ENCODE measurements at regions not wholly inside any gene's neighbourhood (a gene's known extent, or its start where the extent isn't known, plus 50 kb on each side); places are given as distances from the start of the nearest gene placed in this dataset.
A peak's percentile ranks its signal among the peaks of the same experiment; 100 is the strongest.

DNA sequence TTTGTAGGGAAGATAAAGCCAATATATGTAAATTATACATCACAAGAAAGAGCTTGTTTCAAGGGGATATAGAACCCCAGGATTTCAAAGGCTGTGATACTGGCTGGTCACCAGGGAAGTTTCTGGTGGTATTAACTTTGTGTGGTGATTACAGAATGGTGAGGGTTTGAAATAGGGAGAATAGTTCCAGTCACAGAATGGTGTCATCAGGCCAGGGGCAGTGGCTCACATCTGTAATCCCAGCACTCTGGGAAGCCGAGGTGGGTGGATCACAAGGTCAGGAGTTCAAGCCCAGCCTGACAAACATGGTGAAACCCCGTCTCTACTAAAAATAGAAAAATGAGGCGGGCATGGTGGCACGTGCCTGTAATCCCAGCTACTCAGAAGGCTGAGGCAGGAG is 183.8 kb upstream of the XYLT1 start:
- ATAC-seq (ENCODE audit: low read depth in 2 of 2) (no peak), DNase-seq (no peak)
- Mint-ChIP-seq H3K9me3 (peaks cover 0 to 2% (median 0%) of the 10 kb centered on the region in 7 donors), H3K27ac (no peak overlapping the region), H3K4me3 (peak overlapping the region in 1 of 4 donors; percentile 81), H3K4me1 (peaks cover 0 to 5% (median 0%) of the 10 kb centered on the region in 4 donors), H3K36me3 (no peaks in the 10 kb centered on the region), H3K27me3 (peaks cover 27% of the 10 kb centered on the region)
- H3K27ac ChIP-seq (ENCODE audit: insufficient read depth, low read length, poor library complexity, severe bottlenecking) = no peak overlapping the region
- H3K27me3 ChIP-seq (ENCODE audit: control insufficient read depth, insufficient read depth, low read length) = peaks cover 3% of the 10 kb centered on the region
- no peak overlapping the region for H3K4me3 ChIP-seq (ENCODE audit: low read depth, low read length)
- H3K4me1 ChIP-seq (ENCODE audit: control insufficient read depth, insufficient read depth, low read length, poor library complexity, severe bottlenecking) = no peaks in the 10 kb centered on the region
- no peaks in the 10 kb centered on the region for H3K9me3 ChIP-seq (ENCODE audit: control insufficient read depth in 2 of 2, low read length in 2 of 2)
- no peaks in the 10 kb centered on the region for H3K36me3 ChIP-seq (ENCODE audit: control insufficient read depth, insufficient read depth, low read length)

DNA sequence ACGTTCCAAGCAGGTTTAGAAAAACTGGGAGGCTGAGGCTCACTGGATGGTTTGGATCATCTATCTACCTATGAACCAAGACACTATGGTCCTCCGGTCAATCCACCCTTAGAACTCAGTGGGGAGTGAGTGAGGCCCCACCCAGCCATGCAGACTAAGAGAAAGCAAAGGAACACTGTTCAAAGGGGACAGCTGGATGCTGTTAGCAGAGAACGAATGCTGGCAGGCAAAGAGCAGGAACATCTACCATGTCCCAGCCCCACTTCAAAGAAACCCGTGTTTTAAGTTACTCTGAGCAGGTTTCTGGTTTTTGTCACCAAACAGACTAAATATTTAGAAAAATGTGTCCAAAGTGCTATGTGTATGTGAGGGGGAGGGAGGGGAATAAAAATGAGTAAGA is 183.4 kb upstream of the XYLT1 start:
- ATAC-seq (ENCODE audit: low read depth in 2 of 2) = no peak
- Histone ChIP-seq H3K27ac (ENCODE audit: insufficient read depth, low read length, poor library complexity, severe bottlenecking) (no peak overlapping the region), H3K9me3 (ENCODE audit: control insufficient read depth in 2 of 2, low read length in 2 of 2) (no peaks in the 10 kb centered on the region), H3K27me3 (ENCODE audit: control insufficient read depth, insufficient read depth, low read length) (peaks cover 3% of the 10 kb centered on the region), H3K36me3 (ENCODE audit: control insufficient read depth, insufficient read depth, low read length) (no peaks in the 10 kb centered on the region), H3K4me1 (ENCODE audit: control insufficient read depth, insufficient read depth, low read length, poor library complexity, severe bottlenecking) (no peaks in the 10 kb centered on the region), H3K4me3 (ENCODE audit: low read depth, low read length) (no peak overlapping the region)
- no peak overlapping the region for H3K27ac Mint-ChIP-seq
- peaks cover 0 to 2% (median 0%) of the 10 kb centered on the region in 7 donors for H3K9me3 Mint-ChIP-seq
- H3K36me3 Mint-ChIP-seq = no peaks in the 10 kb centered on the region
- peaks cover 27% of the 10 kb centered on the region for H3K27me3 Mint-ChIP-seq
- no peak for DNase-seq
- no peak overlapping the region for H3K4me3 Mint-ChIP-seq
- peaks cover 0 to 5% (median 0%) of the 10 kb centered on the region in 4 donors for H3K4me1 Mint-ChIP-seq

DNA sequence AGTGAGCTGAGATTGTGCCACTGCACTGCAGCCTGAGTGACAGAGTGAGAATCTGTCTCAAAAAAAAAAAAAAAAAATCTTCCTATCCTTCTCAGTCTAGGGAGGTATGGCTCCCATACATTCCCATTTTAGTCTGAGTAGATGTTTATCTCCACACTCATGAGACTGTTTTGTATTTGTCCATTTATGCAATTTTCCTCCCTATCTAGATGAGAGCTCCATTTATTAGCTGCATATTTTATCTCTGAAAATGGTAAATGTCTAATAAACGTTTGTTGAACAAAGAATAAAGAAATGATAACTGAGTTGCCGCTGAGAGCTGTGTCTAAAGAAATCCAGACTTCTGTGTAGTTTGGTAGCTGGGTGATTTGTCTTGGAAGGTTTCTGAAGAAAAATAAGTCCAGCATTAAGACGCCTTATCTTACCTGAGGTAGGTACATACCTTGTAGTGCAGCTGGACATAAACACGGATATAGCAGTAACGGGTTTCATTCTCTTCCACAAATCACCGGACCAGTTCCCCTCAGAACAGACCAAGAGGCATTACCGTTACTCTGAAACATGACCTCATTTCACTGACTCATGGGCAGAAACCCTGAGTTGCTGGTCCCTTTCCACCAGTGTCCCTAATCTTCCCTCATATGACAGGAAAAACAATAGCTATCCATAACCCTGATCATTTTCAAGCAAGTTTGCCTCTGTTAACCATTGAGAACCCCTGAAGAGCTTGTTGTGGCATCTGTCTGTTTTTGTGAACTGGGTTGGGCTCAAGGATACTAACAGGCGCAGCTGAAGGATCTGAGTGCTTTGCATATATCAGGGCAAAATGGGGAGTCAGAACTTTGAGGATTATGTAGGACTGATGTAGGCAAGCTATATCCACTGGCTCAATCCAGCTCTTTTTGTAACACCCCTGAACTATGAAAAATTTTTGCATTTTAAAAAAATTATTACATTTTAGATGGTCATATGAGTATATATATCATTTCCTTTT is 177.4 kb upstream of the XYLT1 start:
- no peaks in the 10 kb centered on the region for H3K4me1 ChIP-seq (ENCODE audit: control insufficient read depth, insufficient read depth, low read length, poor library complexity, severe bottlenecking)
- Mint-ChIP-seq H3K36me3 (no peaks in the 10 kb centered on the region), H3K9me3 (peaks cover 0 to 9% (median 2%) of the 10 kb centered on the region in 7 donors), H3K27ac (no peak overlapping the region), H3K4me1 (no peaks in the 10 kb centered on the region), H3K4me3 (no peak overlapping the region), H3K27me3 (peaks cover 16% of the 10 kb centered on the region)
- no peaks in the 10 kb centered on the region for H3K9me3 ChIP-seq (ENCODE audit: control insufficient read depth in 2 of 2, low read length in 2 of 2)
- ATAC-seq (ENCODE audit: low read depth in 2 of 2) = no peak
- no peak overlapping the region for H3K27ac ChIP-seq (ENCODE audit: insufficient read depth, low read length, poor library complexity, severe bottlenecking)
- no peaks in the 10 kb centered on the region for H3K36me3 ChIP-seq (ENCODE audit: control insufficient read depth, insufficient read depth, low read length)
- no peak overlapping the region for H3K4me3 ChIP-seq (ENCODE audit: low read depth, low read length)
- peaks cover 3% of the 10 kb centered on the region for H3K27me3 ChIP-seq (ENCODE audit: control insufficient read depth, insufficient read depth, low read length)
- no peak for DNase-seq

DNA sequence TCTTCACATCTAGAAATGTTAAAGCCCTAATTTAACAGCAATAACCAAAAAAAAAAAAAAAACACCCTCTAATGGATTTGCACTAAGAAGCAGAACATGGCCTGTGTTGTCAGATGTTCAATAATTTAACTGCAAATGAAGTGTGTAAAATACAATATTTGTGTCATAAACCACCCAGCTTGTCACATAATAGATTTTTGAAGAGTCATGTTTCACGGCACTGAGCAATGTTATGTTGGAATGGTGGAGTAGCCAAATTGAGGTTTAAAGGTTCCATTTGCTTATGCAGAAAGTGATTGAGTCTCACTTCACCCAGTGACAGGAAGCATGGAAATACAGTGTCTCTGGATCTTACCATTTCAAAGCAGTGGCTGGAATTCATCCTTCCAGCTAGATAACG is 173.2 kb upstream of the XYLT1 start:
- H3K4me1 Mint-ChIP-seq = no peaks in the 10 kb centered on the region
- H3K27ac Mint-ChIP-seq = no peak overlapping the region
- no peaks in the 10 kb centered on the region for H3K36me3 ChIP-seq (ENCODE audit: control insufficient read depth, insufficient read depth, low read length)
- no peaks in the 10 kb centered on the region for H3K36me3 Mint-ChIP-seq
- peaks cover 2 to 9% (median 4%) of the 10 kb centered on the region in 7 donors for H3K9me3 Mint-ChIP-seq
- ATAC-seq (ENCODE audit: low read depth in 2 of 2) (no peak), DNase-seq (no peak)
- H3K4me3 Mint-ChIP-seq = no peak overlapping the region
- H3K9me3 ChIP-seq (ENCODE audit: control insufficient read depth in 2 of 2, low read length in 2 of 2) = no peaks in the 10 kb centered on the region
- no peak overlapping the region for H3K4me3 ChIP-seq (ENCODE audit: low read depth, low read length)
- H3K27me3 ChIP-seq (ENCODE audit: control insufficient read depth, insufficient read depth, low read length) = no peaks in the 10 kb centered on the region
- H3K27me3 Mint-ChIP-seq = peaks cover 12% of the 10 kb centered on the region
- no peaks in the 10 kb centered on the region for H3K4me1 ChIP-seq (ENCODE audit: control insufficient read depth, insufficient read depth, low read length, poor library complexity, severe bottlenecking)
- H3K27ac ChIP-seq (ENCODE audit: insufficient read depth, low read length, poor library complexity, severe bottlenecking) = no peak overlapping the region

DNA sequence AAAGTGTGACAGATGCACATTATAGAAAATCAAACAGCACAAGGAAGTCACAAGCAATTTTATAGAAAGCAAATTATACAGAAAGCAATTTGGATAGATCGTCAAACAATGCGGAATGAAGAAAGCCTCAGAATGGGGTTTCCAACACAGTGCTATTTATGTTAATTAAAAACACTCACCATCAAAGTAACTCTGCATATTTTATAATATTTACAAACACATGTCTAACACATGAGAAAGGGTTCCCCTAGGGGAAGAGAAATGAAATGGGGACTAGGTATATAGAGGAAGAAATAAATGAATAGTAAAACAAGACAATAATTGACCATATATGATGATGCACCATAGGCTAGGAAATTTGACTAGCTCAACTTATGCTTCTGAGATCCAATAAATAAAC is 171.2 kb upstream of the XYLT1 start:
- DNase-seq = no peak
- Histone ChIP-seq H3K4me3 (ENCODE audit: low read depth, low read length) (no peak overlapping the region), H3K9me3 (ENCODE audit: control insufficient read depth in 2 of 2, low read length in 2 of 2) (no peaks in the 10 kb centered on the region), H3K27ac (ENCODE audit: insufficient read depth, low read length, poor library complexity, severe bottlenecking) (no peak overlapping the region), H3K4me1 (ENCODE audit: control insufficient read depth, insufficient read depth, low read length, poor library complexity, severe bottlenecking) (no peaks in the 10 kb centered on the region), H3K36me3 (ENCODE audit: control insufficient read depth, insufficient read depth, low read length) (no peaks in the 10 kb centered on the region), H3K27me3 (ENCODE audit: control insufficient read depth, insufficient read depth, low read length) (no peaks in the 10 kb centered on the region)
- no peaks in the 10 kb centered on the region for H3K4me1 Mint-ChIP-seq
- H3K27ac Mint-ChIP-seq = peak overlapping the region in 1 of 3 donors; percentile 20
- H3K27me3 Mint-ChIP-seq = peaks cover 12% of the 10 kb centered on the region
- ATAC-seq (ENCODE audit: low read depth in 2 of 2) = no peak
- H3K4me3 Mint-ChIP-seq = no peak overlapping the region
- H3K36me3 Mint-ChIP-seq = no peaks in the 10 kb centered on the region
- H3K9me3 Mint-ChIP-seq = peaks cover 2 to 17% (median 5%) of the 10 kb centered on the region in 7 donors

DNA sequence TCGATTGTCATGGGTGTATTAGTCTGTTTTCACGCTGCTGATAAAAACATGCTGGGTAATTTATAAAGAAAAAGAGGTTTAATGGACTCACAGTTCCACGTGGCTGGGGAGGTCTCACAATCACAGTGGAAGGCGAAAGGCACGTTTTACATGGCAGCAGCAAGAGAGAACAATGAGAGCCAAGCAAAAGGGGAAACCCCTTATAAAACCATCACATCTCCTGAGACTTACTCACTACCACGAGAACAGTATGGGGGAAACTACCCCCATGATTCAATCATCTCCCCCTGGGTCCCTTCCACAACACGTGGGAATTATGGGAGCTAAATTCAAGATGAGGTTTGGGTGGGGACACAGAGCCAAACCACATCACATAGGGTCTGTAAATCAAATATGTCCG is 167.4 kb upstream of the XYLT1 start:
- no peaks in the 10 kb centered on the region for H3K9me3 ChIP-seq (ENCODE audit: control insufficient read depth in 2 of 2, low read length in 2 of 2)
- no peaks in the 10 kb centered on the region for H3K4me1 ChIP-seq (ENCODE audit: control insufficient read depth, insufficient read depth, low read length, poor library complexity, severe bottlenecking)
- H3K27ac Mint-ChIP-seq = no peak overlapping the region
- DNase-seq (no peak), ATAC-seq (ENCODE audit: low read depth in 2 of 2) (no peak)
- no peak overlapping the region for H3K27ac ChIP-seq (ENCODE audit: insufficient read depth, low read length, poor library complexity, severe bottlenecking)
- no peaks in the 10 kb centered on the region for H3K27me3 ChIP-seq (ENCODE audit: control insufficient read depth, insufficient read depth, low read length)
- H3K4me1 Mint-ChIP-seq = peaks cover 0 to 5% (median 0%) of the 10 kb centered on the region in 4 donors
- H3K27me3 Mint-ChIP-seq = peaks cover 11% of the 10 kb centered on the region
- no peaks in the 10 kb centered on the region for H3K36me3 ChIP-seq (ENCODE audit: control insufficient read depth, insufficient read depth, low read length)
- no peak overlapping the region for H3K4me3 ChIP-seq (ENCODE audit: low read depth, low read length)
- no peaks in the 10 kb centered on the region for H3K36me3 Mint-ChIP-seq
- peaks cover 0 to 8% (median 5%) of the 10 kb centered on the region in 7 donors for H3K9me3 Mint-ChIP-seq
- no peak overlapping the region for H3K4me3 Mint-ChIP-seq

DNA sequence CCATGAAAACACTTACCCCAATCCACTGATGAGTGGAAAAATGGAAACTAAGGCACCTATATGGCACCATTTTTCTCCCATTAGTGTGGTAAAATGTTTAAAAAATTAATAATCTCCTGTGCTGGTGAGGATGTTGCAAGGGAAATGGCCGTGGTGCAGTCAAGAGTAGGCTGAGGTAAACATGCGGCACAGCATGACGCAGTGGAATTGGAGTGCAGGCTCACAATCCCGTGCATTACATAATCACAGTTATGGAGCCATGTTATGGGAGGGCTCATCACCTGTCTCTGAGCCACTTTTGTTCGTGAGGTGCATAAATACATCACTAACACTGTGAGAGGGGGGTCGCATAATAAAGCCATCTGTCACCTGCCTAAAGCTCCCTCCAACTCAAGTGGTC is 164.4 kb upstream of the XYLT1 start:
- Histone ChIP-seq H3K4me3 (ENCODE audit: low read depth, low read length) (no peak overlapping the region), H3K27me3 (ENCODE audit: control insufficient read depth, insufficient read depth, low read length) (no peaks in the 10 kb centered on the region), H3K9me3 (ENCODE audit: control insufficient read depth in 2 of 2, low read length in 2 of 2) (no peaks in the 10 kb centered on the region), H3K36me3 (ENCODE audit: control insufficient read depth, insufficient read depth, low read length) (no peaks in the 10 kb centered on the region), H3K4me1 (ENCODE audit: control insufficient read depth, insufficient read depth, low read length, poor library complexity, severe bottlenecking) (no peaks in the 10 kb centered on the region), H3K27ac (ENCODE audit: insufficient read depth, low read length, poor library complexity, severe bottlenecking) (no peak overlapping the region)
- no peak for DNase-seq
- H3K4me3 Mint-ChIP-seq = no peak overlapping the region
- H3K27me3 Mint-ChIP-seq = peaks cover 6% of the 10 kb centered on the region
- no peak overlapping the region for H3K27ac Mint-ChIP-seq
- no peaks in the 10 kb centered on the region for H3K36me3 Mint-ChIP-seq
- peaks cover 0 to 5% (median 0%) of the 10 kb centered on the region in 4 donors for H3K4me1 Mint-ChIP-seq
- peaks cover 0 to 8% (median 4%) of the 10 kb centered on the region in 7 donors for H3K9me3 Mint-ChIP-seq
- ATAC-seq (ENCODE audit: low read depth in 2 of 2) = no peak
